Trophoblast cell (in vitro differentiated cells and primary cell): ENCODE measurements at regions not wholly inside any gene's neighbourhood (a gene's known extent, or its start where the extent isn't known, plus 50 kb on each side); places are given as distances from the start of the nearest gene placed in this dataset.

ENCODE experiments used
- DNase-seq, 2 donors: peaks; one replicate each; pipeline ENCODE4 v3.0.0-alpha.2; 2016
- H2AFZ ChIP-seq: 2 replicates; pipeline ENCODE4 v1.6.1; 2013; ENCODE audit warnings: low read length, moderate library complexity, mild to moderate bottlenecking; ENCODE audit not compliant: insufficient read depth, poor library complexity
- H2AK5ac ChIP-seq: 2 replicates; pipeline ENCODE4 v1.6.1; 2013; ENCODE audit warnings: mild to moderate bottlenecking, low read length
- H2BK120ac ChIP-seq: 2 replicates; pipeline ENCODE4 v1.6.1; 2013; ENCODE audit warnings: low read length, mild to moderate bottlenecking, moderate library complexity; ENCODE audit not compliant: insufficient read depth, poor library complexity
- H2BK12ac ChIP-seq: 2 replicates; pipeline ENCODE4 v1.6.1; 2013; ENCODE audit warnings: mild to moderate bottlenecking, low read length, moderate library complexity
- H2BK5ac ChIP-seq: 2 replicates; pipeline ENCODE4 v1.6.1; 2013; ENCODE audit warnings: low read length, low read depth, moderate library complexity, mild to moderate bottlenecking; ENCODE audit not compliant: poor library complexity
- H3K14ac ChIP-seq: 2 replicates; pipeline ENCODE4 v1.6.1; 2013; ENCODE audit warnings: mild to moderate bottlenecking, low read length
- H3K18ac ChIP-seq: 2 replicates; pipeline ENCODE4 v1.6.1; 2013; ENCODE audit warnings: mild to moderate bottlenecking, low read length
- H3K23ac ChIP-seq: 2 replicates; pipeline ENCODE4 v1.6.1; 2013; ENCODE audit warnings: low read length
- H3K27ac ChIP-seq: 2 replicates; pipeline ENCODE4 v1.5.1; 2013; ENCODE audit warnings: low read depth, mild to moderate bottlenecking, inconsistent platforms, low read length, moderate library complexity
- H3K27me3 ChIP-seq: 2 replicates; pipeline ENCODE4 v1.6.1; 2013; ENCODE audit warnings: inconsistent platforms, mild to moderate bottlenecking, low read length, moderate library complexity; ENCODE audit not compliant: insufficient read depth
- H3K36me3 ChIP-seq, 2 experiments: 1 replicate in 1 of 2; 2 replicates in 1 of 2; pipeline ENCODE4 v1.6.1; 2013; ENCODE audit warnings: low read length in 2 of 2, mild to moderate bottlenecking in 2 of 2, moderate library complexity in 1 of 2; ENCODE audit not compliant: insufficient read depth in 2 of 2, control insufficient read depth in 1 of 2
- H3K4ac ChIP-seq: 2 replicates; pipeline ENCODE4 v1.6.1; 2013; ENCODE audit warnings: low read depth, mild to moderate bottlenecking, low read length, moderate library complexity
- H3K4me1 ChIP-seq, 2 experiments: 1 replicate in 1 of 2; 2 replicates in 1 of 2; pipeline ENCODE4 v1.6.1; 2013; ENCODE audit warnings: low read length in 2 of 2, mild to moderate bottlenecking in 2 of 2, moderate library complexity in 1 of 2; ENCODE audit not compliant: insufficient read depth in 2 of 2, control insufficient read depth in 1 of 2
- H3K4me2 ChIP-seq: 2 replicates; pipeline ENCODE4 v1.6.1; 2013; ENCODE audit warnings: inconsistent platforms, mild to moderate bottlenecking, low read length, moderate library complexity
- H3K4me3 ChIP-seq: 2 replicates; pipeline ENCODE4 v1.5.1; 2013; ENCODE audit warnings: mild to moderate bottlenecking, low read depth, low read length, inconsistent platforms
- H3K79me1 ChIP-seq: one replicate; pipeline ENCODE4 v1.6.1; 2013; ENCODE audit warnings: low read length
- H3K79me2 ChIP-seq: 2 replicates; pipeline ENCODE4 v1.6.1; 2013; ENCODE audit warnings: low read length, mild to moderate bottlenecking; ENCODE audit not compliant: control insufficient read depth, insufficient read depth, poor library complexity
- H3K9ac ChIP-seq: 2 replicates; pipeline ENCODE4 v1.6.1; 2013; ENCODE audit warnings: mild to moderate bottlenecking, low read length
- H3K9me3 ChIP-seq: 2 replicates; pipeline ENCODE4 v1.6.1; 2013; ENCODE audit warnings: low read depth, mild to moderate bottlenecking, control low read depth, inconsistent platforms, low read length; ENCODE audit not compliant: insufficient read depth
- H4K12ac ChIP-seq: 2 replicates; pipeline ENCODE4 v1.6.1; 2013; ENCODE audit warnings: low read depth, mild to moderate bottlenecking, low read length, moderate library complexity
- H4K8ac ChIP-seq: 2 replicates; pipeline ENCODE4 v1.6.1; 2013; ENCODE audit warnings: low read depth, mild to moderate bottlenecking, low read length, moderate library complexity
- H4K91ac ChIP-seq: one replicate; pipeline ENCODE4 v1.6.1; 2013; ENCODE audit warnings: low read depth, mild to moderate bottlenecking, low read length, moderate library complexity
- WGBS: extraction: QIAGEN DNeasy Blood & Tissue Kit; methylation state at CpG from one replicate; pipeline ENCODE4 v1.1.7; 2013; ENCODE audit warnings: missing lambda C conversion rate; ENCODE audit not compliant: insufficient read length, insufficient coverage; ENCODE audit errors: extremely low coverage; 5-methylcytosine and 5-hydroxymethylcytosine counted together

GRCh38 chr21:31497914-31498313, 153.9 kb upstream of the TIAM1 start:
- no peak overlapping the region for H3K27ac ChIP-seq
- H3K27me3 ChIP-seq, result no peaks in the 10 kb centered on the region
- H2BK12ac ChIP-seq, result no peak overlapping the region
- H2AFZ ChIP-seq, result no peak overlapping the region
- H2BK120ac ChIP-seq, result no peak overlapping the region
- no peak overlapping the region for H4K91ac ChIP-seq
- H4K8ac ChIP-seq, result no peak overlapping the region
- H3K23ac ChIP-seq, result no peak overlapping the region
- no peak overlapping the region for H3K18ac ChIP-seq
- H3K4me3 ChIP-seq, result no peak overlapping the region
- H3K79me1 ChIP-seq, result peaks cover 4% of the 10 kb centered on the region
- no peak overlapping the region for H2AK5ac ChIP-seq
- H3K79me2 ChIP-seq, result no peaks in the 10 kb centered on the region
- H3K4me1 ChIP-seq, result peaks cover 9 to 11% of the 10 kb centered on the region in 2 experiments
- H3K14ac ChIP-seq, result no peak overlapping the region
- no CpG with 5 or more reads among the region's 3 CpGs for WGBS
- H4K12ac ChIP-seq, result no peak overlapping the region
- H3K4me2 ChIP-seq, result no peak overlapping the region
- no peaks in the 10 kb centered on the region for H3K9me3 ChIP-seq
- no peak overlapping the region for H2BK5ac ChIP-seq
- peak in 1 of 2 donors; percentile 39 for DNase-seq
- H3K36me3 ChIP-seq, result no peaks in the 10 kb centered on the region
- H3K9ac ChIP-seq, result no peak overlapping the region
- no peak overlapping the region for H3K4ac ChIP-seq

- Histone ChIP-seq H3K36me3 (no peaks in the 10 kb centered on the region), H3K79me2 (no peaks in the 10 kb centered on the region), H3K9ac (no peak overlapping the region), H4K91ac (no peak overlapping the region), H3K27me3 (no peaks in the 10 kb centered on the region), H2BK12ac (no peak overlapping the region), H3K79me1 (no peaks in the 10 kb centered on the region), H4K12ac (no peak overlapping the region), H2AK5ac (no peak overlapping the region), H3K27ac (no peak overlapping the region), H3K4me2 (no peak overlapping the region), H4K8ac (no peak overlapping the region), H3K4me3 (no peak overlapping the region), H3K14ac (no peak overlapping the region), H2BK120ac (no peak overlapping the region), H3K9me3 (peaks cover 2% of the 10 kb centered on the region), H3K18ac (no peak overlapping the region), H3K23ac (no peak overlapping the region), H2BK5ac (no peak overlapping the region), H3K4me1 (no peaks in the 10 kb centered on the region), H3K4ac (no peak overlapping the region), H2AFZ (no peak overlapping the region)
- WGBS, result no CpG with 5 or more reads among the region's 7 CpGs
- DNase-seq, result no peak
Measured at GRCh38 chr21:31493350-31493880, 149.4 kb upstream of the TIAM1 start.

GRCh38 chr21:31491617-31492016, 147.6 kb upstream of the TIAM1 start:
- Histone ChIP-seq H4K8ac (no peak overlapping the region), H3K4ac (no peak overlapping the region), H3K4me1 (no peaks in the 10 kb centered on the region), H2BK12ac (no peak overlapping the region), H3K18ac (no peak overlapping the region), H2BK5ac (no peak overlapping the region), H3K27me3 (no peaks in the 10 kb centered on the region), H3K14ac (no peak overlapping the region), H3K9me3 (peaks cover 2% of the 10 kb centered on the region), H3K79me2 (no peaks in the 10 kb centered on the region), H3K23ac (no peak overlapping the region), H4K91ac (no peak overlapping the region), H3K9ac (no peak overlapping the region), H2AFZ (no peak overlapping the region), H3K4me3 (no peak overlapping the region), H3K79me1 (no peaks in the 10 kb centered on the region), H2BK120ac (no peak overlapping the region), H4K12ac (no peak overlapping the region), H3K36me3 (peaks cover 0 to 2% of the 10 kb centered on the region in 2 experiments), H3K4me2 (no peak overlapping the region), H2AK5ac (no peak overlapping the region), H3K27ac (no peak overlapping the region)
- WGBS, result no CpG with 5 or more reads among the region's 3 CpGs
- DNase-seq, result no peak

DNA sequence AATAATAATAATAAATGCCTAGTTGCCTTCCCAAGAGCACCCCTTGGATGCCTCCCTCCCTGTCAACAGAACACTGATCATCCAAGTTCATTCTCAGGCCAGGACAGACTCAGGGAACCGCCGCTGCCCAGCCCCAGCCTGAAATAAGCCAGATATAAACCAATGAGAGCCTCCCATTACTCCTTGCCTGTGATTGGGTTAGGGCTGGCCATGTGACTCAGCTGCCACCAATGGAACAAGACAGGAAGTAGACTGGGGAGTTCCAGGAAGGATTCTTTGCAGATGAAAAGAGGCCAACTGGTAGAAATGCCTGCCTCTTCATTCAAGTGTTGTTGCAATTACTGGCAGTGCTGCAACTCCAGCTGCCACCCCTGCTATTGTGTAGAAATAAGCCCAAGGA, 146.4 kb upstream of the TIAM1 start:
- Histone ChIP-seq H3K27ac (no peak overlapping the region), H2BK120ac (no peak overlapping the region), H3K79me1 (no peaks in the 10 kb centered on the region), H3K9ac (no peak overlapping the region), H2AFZ (no peak overlapping the region), H4K8ac (no peak overlapping the region), H2AK5ac (no peak overlapping the region), H3K14ac (no peak overlapping the region), H3K4me3 (no peak overlapping the region), H3K4me1 (no peaks in the 10 kb centered on the region), H3K23ac (no peak overlapping the region), H4K91ac (no peak overlapping the region), H3K79me2 (no peaks in the 10 kb centered on the region), H3K18ac (no peak overlapping the region), H2BK12ac (no peak overlapping the region), H3K36me3 (peaks cover 0 to 2% of the 10 kb centered on the region in 2 experiments), H3K27me3 (no peaks in the 10 kb centered on the region), H4K12ac (no peak overlapping the region), H3K4ac (no peak overlapping the region), H3K9me3 (peaks cover 7% of the 10 kb centered on the region), H3K4me2 (no peak overlapping the region), H2BK5ac (no peak overlapping the region)
- WGBS, result no CpG with 5 or more reads among the region's 2 CpGs
- DNase-seq, result no peak
